ENCODE measurements at regions not wholly inside any gene's neighbourhood (a gene's known extent, or its start where the extent isn't known, plus 50 kb on each side); places are given as distances from the start of the nearest gene placed in this dataset.

DNA sequence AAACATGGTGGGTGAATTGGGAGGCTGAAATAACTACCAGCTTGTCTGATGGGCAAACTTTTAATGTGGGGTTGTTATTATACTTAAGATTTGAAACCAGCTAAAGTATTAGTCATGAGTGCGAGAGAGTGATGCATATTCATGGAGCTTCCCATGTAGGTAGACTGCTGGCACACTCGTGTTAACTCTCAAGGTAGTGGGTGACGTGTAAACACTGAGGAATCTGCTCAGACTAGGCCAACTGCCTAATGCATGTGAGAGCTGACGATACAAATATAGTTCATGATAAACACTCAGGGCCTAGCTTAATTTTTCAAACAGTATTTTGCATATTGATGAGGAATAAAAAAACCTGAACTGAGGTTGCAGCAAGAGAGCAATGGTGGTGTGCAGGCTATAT, 1165.7 kb upstream of the PIK3C3 start:
- TF ChIP-seq POLR2AphosphoS5 (IDR thresholded peaks at IDR 0.05; ENCODE audit: low read depth, low read length) (no peak), TAF1 (IDR thresholded peaks at IDR 0.05; ENCODE audit: borderline replicate concordance, insufficient read depth, low read length) (no peak), SIN3A (IDR thresholded peaks at IDR 0.05; ENCODE audit: borderline replicate concordance, insufficient read depth, low read length) (no peak), FOXP2 (optimal IDR thresholded peaks at IDR 0.05; ENCODE audit: borderline replicate concordance, extremely low read depth, extremely low read length, insufficient read depth) (no peak)
- TF ChIP-seq, protein P1, sequence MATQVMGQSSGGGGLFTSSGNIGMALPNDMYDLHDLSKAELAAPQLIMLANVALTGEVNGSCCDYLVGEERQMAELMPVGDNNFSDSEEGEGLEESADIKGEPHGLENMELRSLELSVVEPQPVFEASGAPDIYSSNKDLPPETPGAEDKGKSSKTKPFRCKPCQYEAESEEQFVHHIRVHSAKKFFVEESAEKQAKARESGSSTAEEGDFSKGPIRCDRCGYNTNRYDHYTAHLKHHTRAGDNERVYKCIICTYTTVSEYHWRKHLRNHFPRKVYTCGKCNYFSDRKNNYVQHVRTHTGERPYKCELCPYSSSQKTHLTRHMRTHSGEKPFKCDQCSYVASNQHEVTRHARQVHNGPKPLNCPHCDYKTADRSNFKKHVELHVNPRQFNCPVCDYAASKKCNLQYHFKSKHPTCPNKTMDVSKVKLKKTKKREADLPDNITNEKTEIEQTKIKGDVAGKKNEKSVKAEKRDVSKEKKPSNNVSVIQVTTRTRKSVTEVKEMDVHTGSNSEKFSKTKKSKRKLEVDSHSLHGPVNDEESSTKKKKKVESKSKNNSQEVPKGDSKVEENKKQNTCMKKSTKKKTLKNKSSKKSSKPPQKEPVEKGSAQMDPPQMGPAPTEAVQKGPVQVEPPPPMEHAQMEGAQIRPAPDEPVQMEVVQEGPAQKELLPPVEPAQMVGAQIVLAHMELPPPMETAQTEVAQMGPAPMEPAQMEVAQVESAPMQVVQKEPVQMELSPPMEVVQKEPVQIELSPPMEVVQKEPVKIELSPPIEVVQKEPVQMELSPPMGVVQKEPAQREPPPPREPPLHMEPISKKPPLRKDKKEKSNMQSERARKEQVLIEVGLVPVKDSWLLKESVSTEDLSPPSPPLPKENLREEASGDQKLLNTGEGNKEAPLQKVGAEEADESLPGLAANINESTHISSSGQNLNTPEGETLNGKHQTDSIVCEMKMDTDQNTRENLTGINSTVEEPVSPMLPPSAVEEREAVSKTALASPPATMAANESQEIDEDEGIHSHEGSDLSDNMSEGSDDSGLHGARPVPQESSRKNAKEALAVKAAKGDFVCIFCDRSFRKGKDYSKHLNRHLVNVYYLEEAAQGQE (IDR thresholded peaks at IDR 0.05; ENCODE audit: insufficient read depth in 1 of 2, low read depth in 2 of 2, low read length in 2 of 2), result no peak

DNA sequence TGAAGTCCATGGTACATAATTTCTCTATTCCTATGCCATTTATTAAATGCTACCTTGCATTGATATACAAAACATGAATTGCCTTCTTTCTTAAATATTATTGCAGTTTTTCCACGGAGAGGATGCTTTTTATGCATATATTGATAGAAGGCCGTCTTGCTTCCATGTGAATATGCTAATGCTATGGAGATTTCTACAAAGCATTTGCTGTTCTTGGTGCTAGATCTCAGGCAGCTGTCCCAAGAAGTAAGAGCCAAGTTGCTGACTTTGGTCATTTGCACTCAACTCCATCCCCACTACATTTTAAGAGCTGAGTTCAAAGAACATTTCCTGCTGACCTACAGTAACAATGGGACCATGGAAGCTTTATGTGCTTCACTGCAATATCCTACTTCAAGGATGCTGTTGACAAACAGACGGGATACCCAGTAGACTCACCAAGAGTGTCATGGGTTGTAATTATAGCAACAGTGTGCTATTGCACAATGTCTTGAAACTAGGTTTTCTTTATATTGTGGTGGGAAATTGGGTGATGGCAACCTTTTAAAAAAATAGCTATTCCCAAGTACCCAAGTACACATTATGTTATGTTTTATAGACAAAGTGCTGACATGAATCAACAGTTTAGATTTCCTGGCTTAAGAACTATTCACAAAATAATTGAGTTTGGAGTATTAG, 1172.4 kb upstream of the PIK3C3 start:
- TF ChIP-seq, protein P1 (IDR thresholded peaks at IDR 0.05; ENCODE audit: insufficient read depth in 1 of 2, low read depth in 2 of 2, low read length in 2 of 2), result no peak
- TF ChIP-seq FOXP2 (optimal IDR thresholded peaks at IDR 0.05; ENCODE audit: borderline replicate concordance, extremely low read depth, extremely low read length, insufficient read depth), result no peak
- no peak for TF ChIP-seq TAF1 (IDR thresholded peaks at IDR 0.05; ENCODE audit: borderline replicate concordance, insufficient read depth, low read length)
- TF ChIP-seq SIN3A (IDR thresholded peaks at IDR 0.05; ENCODE audit: borderline replicate concordance, insufficient read depth, low read length), result no peak
- TF ChIP-seq POLR2AphosphoS5 (IDR thresholded peaks at IDR 0.05; ENCODE audit: low read depth, low read length), result no peak

DNA sequence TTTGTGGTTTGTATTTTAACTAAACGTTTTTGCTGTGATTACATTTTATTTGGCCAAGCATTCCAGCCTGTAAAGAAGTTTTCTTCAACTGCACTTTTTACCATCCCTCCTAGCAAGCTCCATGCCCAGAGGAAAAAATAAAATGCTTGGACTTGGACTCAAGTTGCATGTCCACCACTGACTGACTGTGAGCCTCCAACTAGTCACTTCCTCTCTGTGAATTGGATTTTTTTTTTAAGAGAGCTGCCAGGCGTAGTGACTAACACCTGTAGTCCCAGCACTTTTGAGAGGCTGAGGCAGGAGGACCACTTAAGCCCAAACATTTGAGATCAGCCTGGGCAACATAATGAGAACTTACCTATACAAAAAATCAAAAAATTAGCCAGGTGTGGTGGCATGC, 1185.2 kb upstream of the PIK3C3 start:
- TF ChIP-seq FOXP2 (optimal IDR thresholded peaks at IDR 0.05; ENCODE audit: borderline replicate concordance, extremely low read depth, extremely low read length, insufficient read depth) (no peak), POLR2AphosphoS5 (IDR thresholded peaks at IDR 0.05; ENCODE audit: low read depth, low read length) (no peak), SIN3A (IDR thresholded peaks at IDR 0.05; ENCODE audit: borderline replicate concordance, insufficient read depth, low read length) (no peak), TAF1 (IDR thresholded peaks at IDR 0.05; ENCODE audit: borderline replicate concordance, insufficient read depth, low read length) (no peak)
- TF ChIP-seq, protein P1 (IDR thresholded peaks at IDR 0.05; ENCODE audit: insufficient read depth in 1 of 2, low read depth in 2 of 2, low read length in 2 of 2), result no peak

DNA sequence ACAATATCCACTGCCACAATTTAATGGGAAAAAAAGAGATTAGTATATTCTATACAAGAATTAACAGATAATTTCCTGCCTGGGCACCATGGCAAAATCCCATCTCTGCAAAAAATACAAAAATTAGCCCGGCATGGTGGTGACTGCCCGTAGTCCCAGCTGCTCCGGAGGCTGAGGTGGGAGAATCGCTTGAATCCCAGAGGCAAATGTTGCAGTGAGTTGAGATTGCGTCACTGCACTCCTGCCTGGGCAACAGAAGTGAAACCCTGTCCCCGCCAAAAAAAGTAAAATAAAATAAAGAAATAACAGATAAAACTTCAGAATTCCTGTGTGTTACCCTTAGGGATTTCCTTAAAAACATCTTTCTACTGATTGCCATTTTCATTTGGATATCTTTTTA, 1194.8 kb upstream of the PIK3C3 start:
- TF ChIP-seq TAF1 (IDR thresholded peaks at IDR 0.05; ENCODE audit: borderline replicate concordance, insufficient read depth, low read length) (no peak), SIN3A (IDR thresholded peaks at IDR 0.05; ENCODE audit: borderline replicate concordance, insufficient read depth, low read length) (no peak), POLR2AphosphoS5 (IDR thresholded peaks at IDR 0.05; ENCODE audit: low read depth, low read length) (no peak), FOXP2 (optimal IDR thresholded peaks at IDR 0.05; ENCODE audit: borderline replicate concordance, extremely low read depth, extremely low read length, insufficient read depth) (no peak)
- TF ChIP-seq, protein P1 (IDR thresholded peaks at IDR 0.05; ENCODE audit: insufficient read depth in 1 of 2, low read depth in 2 of 2, low read length in 2 of 2), result no peak

All from PFSK-1 (cell line).